IPS DF 4.7 (cell line): ENCODE measurements at regions not wholly inside any gene's neighbourhood (a gene's known extent, or its start where the extent isn't known, plus 50 kb on each side); places are given as distances from the start of the nearest gene placed in this dataset.

ENCODE experiments used
- DNase-seq: peaks from one replicate; pipeline ENCODE4 v3.0.0-alpha.2; 2013; ENCODE audit warnings: low spot score; ENCODE audit errors: extremely low read depth

- no peak for DNase-seq
These were observed 1301.6 kb downstream of the UQCRFS1 start for GRCh38 chr19:27911122-27911898.

DNA sequence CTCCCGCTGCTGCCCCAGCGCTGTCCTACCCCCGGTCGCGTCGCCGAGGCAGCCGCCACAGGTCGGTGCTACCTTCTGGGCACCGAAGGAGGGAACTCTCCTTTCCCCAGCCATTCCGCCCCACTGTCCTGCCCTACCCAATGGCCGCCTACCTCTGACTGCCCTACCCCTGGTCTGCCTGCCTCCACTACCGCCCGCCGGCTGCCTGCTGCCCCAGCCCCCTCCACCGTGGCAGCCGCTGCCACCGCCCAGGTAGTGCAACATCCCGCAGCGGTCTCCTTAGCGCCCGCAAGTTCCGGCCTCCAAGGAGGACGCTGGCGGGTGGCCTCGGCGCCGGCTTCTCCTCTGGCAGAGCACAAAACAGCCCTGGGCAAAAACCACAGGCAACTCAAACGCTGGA lies 1303.1 kb downstream of the UQCRFS1 start:
- DNase-seq = no peak

GRCh38 chr19:27909185-27909840 lies 1303.6 kb downstream of the UQCRFS1 start:
- no peak for DNase-seq

DNA sequence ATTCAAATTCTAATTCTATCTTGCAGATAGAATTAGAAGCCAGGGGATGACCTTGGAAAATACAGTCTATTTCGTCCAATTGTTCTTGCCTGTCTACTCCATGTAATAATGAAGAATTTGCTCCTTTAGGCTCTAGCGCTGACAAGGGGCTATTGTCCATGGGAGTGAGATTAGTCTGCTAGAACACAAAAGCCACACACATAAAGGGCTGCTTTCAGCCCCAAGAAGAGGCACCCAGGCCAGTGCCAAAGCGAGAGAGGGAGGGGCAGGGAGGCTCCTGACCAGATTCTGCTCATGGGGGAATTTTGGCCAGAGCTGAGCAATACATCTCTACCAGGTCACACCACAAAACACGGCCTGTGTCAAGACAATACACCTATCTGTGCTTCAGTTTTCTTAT lies 1306.9 kb downstream of the UQCRFS1 start:
- no peak for DNase-seq

DNA sequence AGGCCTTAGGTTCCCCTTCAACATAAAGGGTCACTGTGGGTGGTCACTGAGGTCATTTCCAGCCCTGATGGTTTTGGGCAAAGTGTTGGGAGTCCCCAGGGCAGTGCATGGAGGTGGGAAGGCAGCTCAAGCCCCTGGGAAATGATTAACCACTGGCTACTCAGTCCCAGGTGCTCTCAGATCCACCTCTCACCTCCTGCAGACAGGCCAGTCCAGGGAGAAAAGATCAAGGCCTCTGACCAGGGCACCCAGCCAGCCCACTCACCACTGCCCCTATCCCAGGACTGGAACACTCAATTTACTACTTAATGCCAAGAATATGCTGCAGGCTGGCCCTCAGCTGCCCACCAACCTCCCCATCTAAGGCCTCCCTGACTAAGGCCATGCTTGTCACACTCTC lies 1307.9 kb downstream of the UQCRFS1 start:
- no peak for DNase-seq

DNA sequence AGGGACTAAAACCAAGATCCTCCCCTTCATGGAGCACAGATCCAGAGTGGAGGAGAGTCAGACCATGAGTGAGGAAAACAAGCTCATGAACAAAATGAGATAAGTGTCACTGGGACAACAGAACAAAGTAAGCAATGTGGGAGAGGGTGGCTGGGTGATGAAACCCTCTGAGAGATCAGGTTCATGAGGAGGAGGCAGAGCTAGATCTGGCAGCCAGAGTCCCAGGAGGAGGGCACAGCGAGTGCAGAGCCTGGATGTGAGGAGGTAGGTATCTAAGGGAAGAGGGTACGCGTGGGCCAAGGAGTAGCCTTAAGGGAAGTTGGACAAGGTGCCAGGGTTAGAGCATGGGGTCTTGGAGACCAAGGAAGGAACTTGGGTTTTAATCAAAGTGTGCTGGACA lies 1311.9 kb downstream of the UQCRFS1 start:
- DNase-seq = no peak

DNA sequence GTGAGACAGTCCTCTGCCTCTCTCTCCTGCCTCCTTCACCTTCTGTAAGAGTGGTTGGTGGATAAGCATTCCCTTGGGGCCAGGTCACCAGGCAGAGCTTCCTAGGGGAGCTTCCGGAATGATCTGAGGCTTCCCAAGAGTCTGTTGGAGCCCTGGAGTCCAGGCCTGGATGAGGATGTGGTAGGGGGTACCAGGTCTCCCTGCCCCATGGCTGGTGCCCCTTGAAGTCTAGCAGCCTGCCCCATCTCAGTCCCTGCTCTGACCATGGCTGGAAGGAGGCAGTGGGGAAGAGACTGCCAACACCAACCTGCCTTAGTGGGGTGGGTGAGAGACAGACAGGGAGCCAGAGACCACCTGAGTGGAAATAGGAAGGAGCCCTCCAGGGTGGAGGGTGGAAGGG lies 1316.9 kb downstream of the UQCRFS1 start:
- DNase-seq = no peak

DNA sequence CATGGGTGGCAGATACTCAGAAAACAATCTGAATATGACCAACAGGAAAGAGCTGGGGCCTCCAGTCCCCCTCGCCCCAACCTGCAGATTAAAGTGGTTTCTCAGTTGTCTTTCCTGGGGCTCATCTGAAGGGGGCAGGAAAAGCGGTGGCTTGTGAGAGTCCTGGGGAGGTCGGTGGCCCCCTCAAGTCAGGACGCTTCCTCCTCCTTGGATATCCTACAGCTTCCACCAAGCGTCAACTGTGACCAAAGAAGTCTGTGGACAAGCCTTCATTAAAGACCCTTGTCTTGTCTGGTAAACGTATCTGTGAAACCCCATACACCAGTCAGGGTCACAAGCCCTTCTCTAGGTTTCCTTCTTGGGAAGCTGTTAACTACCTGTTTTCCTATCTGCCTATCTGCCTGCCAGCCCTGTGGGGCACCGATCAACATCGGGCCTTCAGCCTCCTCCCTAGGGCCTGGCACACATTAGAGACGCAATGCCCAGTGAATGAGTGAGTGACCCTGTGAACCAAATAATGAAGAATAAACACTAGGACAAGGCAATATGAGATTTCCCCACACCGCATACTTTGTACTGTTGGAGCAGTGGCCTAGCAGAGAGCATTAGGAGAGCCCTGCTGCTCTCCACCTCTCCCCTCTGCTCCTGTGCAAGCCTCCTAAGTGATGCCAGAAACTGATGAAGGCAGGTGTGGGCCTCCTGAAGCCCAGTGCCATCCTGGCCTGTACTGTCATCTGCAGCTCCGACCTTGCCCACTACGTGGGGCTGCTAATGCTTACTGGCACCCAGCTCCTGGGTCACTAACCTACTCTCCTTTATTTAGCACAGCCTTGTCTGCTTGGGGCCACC lies 1317.8 kb downstream of the UQCRFS1 start:
- DNase-seq = no peak

DNA sequence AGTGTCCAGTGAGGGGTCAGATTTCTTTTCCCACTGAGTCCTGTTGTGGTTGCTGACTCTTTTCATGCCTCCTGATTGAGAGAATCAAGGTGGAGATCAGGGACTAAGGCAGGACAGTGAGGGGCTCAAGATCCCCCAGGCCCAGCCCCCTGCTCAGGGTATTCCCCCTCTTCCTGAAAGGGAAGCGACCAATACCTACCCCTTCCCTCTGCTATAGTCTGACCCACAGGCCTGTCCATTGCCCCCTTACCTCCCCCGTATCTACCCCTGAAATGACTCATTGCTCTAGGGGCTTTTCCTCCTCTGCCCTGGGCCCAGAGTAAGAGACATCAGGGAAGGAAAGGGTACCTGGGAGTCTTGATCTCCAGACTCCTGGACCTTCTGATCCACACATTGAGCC lies 1320.5 kb downstream of the UQCRFS1 start:
- no peak for DNase-seq

- DNase-seq = no peak
These were observed 1321.5 kb downstream of the UQCRFS1 start for GRCh38 chr19:27891411-27891810.

DNA sequence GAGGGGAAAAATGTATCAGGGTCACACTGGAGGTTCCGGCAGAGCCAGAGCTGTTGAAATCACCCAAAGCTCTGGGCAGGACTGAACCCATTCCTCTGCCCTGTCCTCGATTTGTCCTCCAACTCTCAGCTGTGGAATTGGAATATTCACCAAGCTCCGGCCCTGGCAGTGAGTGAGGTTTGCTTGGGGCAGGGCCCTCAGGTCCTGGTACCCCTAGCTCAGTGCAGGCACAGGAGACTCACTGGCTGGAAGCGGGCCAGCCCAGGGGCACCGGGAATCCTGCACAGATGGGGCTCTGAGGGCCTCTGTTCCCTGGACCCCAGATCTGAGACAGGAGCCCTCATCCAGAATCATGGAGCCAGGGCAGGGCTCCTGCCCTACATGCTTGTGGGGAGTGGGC lies 1322.3 kb downstream of the UQCRFS1 start:
- DNase-seq = no peak

GRCh38 chr19:27890206-27890605 lies 1322.7 kb downstream of the UQCRFS1 start:
- DNase-seq = no peak

- DNase-seq = no peak
These were observed 1323.8 kb downstream of the UQCRFS1 start for GRCh38 chr19:27889156-27889555.

DNA sequence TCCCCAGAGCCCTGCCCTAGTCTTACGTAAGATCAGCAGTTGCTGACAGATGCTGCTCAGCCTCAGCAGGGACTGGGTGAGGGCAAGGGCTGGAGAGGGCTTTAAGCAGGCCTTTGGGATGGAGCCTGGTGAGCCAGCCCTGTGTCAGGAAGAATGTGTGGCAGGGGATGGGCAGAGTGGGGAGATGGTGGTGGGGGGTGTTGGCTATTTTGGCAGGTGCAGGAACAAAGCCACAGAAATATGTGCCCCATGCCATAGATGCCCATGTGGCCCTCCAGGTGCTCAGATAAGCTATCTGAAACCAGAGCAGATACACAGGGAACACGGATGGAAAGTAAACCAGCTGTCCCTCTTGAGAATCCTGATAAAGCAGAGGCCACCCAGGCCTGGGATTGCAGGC lies 1325.0 kb downstream of the UQCRFS1 start:
- no peak for DNase-seq

DNA sequence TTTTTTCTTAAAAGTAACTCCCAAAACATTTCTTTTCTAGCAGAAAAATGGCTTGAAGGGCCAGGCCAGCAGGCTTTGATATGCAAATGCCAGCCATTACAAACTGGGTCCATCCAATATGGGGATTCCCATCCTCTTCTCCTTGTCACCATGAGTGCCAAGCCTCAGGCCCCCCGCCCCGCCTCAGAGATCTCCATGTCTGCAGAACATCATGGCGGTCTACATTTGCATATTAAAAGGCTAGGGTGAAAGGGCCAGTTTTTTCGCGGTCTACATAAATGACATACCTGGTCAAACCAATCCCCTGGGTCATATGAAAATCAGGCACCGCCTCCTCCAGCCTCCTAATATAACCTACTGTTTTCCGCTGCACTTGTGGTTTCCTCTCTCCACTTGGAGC lies 1327.6 kb downstream of the UQCRFS1 start:
- DNase-seq = peak; percentile 36

DNA sequence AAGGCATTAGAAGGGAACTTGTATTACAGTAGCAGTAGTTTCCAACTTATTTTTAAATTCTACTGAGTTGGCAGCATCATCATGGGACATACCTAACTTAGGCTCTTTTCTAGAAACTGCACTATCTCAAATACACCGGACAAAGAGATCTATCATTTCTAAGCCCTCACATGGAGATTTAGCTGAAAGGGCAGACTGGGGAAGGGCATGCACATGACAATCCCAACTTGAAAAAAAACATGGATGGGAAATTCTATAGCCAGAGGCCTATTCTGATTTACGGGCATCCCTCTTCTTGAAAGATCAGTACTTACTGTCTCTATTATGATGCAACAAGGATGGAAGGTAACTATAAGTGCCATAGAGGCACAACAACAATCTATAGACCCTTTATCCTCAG lies 1328.6 kb downstream of the UQCRFS1 start:
- DNase-seq = no peak

DNA sequence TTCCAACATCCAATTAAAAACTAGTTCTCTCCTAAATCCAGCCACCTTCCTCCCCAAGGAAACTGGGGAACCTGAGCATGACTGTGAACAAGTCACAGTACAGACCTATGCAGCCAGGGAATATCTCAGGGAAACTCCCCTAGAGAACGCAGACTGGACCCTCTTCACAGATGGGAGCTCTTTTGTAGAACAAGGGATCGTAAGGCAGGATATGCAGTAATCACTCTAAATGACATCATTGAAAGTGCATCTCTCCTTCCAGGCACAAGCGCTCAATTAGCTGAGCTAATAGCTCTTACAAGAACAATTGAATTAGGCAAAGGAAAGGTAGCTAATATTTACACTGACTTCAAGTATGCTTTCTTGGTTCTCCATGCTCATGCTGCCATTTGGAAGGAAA lies 1331.7 kb downstream of the UQCRFS1 start:
- DNase-seq = no peak

- no peak for DNase-seq
These were observed 1335.9 kb downstream of the UQCRFS1 start for GRCh38 chr19:27876976-27877512.

DNA sequence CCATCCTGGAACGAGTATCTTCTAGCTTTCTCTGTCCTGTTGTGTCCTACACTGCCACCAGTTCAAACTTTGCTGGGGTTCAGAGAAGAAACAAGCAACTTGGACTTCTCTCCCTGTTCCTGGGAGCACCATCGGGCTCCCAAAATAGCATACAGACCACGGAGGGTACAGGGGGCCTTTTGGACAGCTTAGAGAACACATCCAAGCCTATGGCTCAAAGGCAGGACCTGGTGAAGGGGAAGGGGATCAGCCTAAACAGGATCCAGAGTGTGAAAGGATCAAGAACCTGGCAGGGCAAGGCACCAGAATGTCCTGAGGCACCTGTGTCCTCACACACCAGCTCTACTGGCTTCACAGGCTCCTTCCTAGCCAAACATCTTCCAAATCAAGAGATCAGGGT lies 1336.5 kb downstream of the UQCRFS1 start:
- no peak for DNase-seq

DNA sequence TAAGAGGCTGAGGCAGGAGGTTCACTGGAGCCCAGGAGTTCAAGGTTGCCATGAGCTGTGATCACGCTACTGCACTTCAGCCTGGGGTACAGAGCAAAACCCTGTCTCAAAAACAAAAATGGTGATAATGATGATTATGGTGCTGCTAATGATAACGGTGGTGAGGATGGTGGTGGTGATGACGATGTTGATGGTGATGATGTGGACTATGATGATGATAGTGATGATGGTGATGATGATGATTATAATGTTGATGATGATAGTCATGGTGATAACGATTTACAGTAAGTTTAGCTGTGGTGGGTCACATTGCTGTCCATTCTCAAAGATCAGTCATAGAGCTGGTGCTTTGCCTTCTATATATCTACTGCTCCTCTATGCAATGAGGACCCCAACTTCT lies 1340.6 kb downstream of the UQCRFS1 start:
- DNase-seq = no peak

GRCh38 chr19:27870293-27870692 lies 1342.7 kb downstream of the UQCRFS1 start:
- DNase-seq = no peak

DNA sequence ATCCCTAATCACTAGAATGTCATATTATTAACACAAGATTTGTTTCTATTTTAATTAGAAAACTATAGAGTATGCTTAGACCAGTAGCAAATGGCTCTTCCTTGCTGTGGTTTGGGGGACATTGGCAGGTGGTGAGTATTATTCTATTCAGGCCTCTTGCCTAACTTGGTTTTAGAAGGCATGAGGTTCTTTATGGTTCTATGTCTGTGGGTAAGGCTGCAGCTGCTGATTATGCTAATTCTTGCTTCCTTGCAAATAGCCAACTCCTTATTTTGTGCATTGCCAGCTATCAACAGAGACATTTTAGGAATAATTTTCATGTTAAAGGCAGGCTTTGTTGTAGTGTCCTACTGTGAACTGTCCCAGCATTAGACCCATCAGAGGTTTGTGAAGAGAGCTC lies 1344.9 kb downstream of the UQCRFS1 start:
- DNase-seq = no peak
